Vagina (tissue), 2 donors: ENCODE measurements at regions not wholly inside any gene's neighbourhood (a gene's known extent, or its start where the extent isn't known, plus 50 kb on each side); places are given as distances from the start of the nearest gene placed in this dataset.

Experiments used
- DNase-seq, 2 donors: peaks; one replicate each; pipeline ENCODE4 v3.0.0-alpha.2; 2017; ENCODE audit errors: extremely low spot score in 2 of 2
- H3K27ac ChIP-seq: fragments of 200-600 bp; sonication (generic); one replicate; pipeline ENCODE4 v1.5.1; 2019
- H3K27me3 ChIP-seq: fragments of 200-600 bp; sonication (generic); one replicate; pipeline ENCODE4 v1.5.1; 2019
- H3K36me3 ChIP-seq, 2 donors: fragments of 200-600 bp; sonication (generic); one replicate each; pipeline ENCODE4 v1.5.1; 2017 to 2019
- H3K4me1 ChIP-seq: fragments of 200-600 bp; sonication (generic); one replicate; pipeline ENCODE4 v1.5.1; 2019
- H3K4me3 ChIP-seq, 2 donors: fragments of 200-600 bp; sonication (generic); 1 replicate in 1 of 2; 2 replicates in 1 of 2; pipeline ENCODE4 v1.5.1; 2016 to 2019
- H3K9me3 ChIP-seq: fragments of 200-600 bp; sonication (generic); one replicate; pipeline ENCODE4 v1.5.1; 2019
- POLR2A ChIP-seq, 2 donors: fragments of 450-650 bp; IDR thresholded peaks; one replicate each; pipeline ENCODE4 v1.6.1; 2017; ENCODE audit warnings: antibody characterized with exemption in 2 of 2, mild to moderate bottlenecking in 2 of 2, moderate library complexity in 2 of 2
- POLR2AphosphoS5 ChIP-seq, 2 donors: sonication (generic); formaldehyde crosslinking; IDR thresholded peaks; one replicate each; pipeline ENCODE4 v1.9.0; 2017; ENCODE audit warnings: antibody characterized with exemption in 2 of 2, mild to moderate bottlenecking in 2 of 2, low read depth in 1 of 2; ENCODE audit not compliant: insufficient read depth in 1 of 2
- intact Hi-C: fragments of 100-400 bp; cut with DNase I; formaldehyde crosslinking; loops from one replicate; pipeline ENCODE4 v1.15.1; 2023
- TF ChIP-seq, protein P1 (sequence below), 3 experiments: fragments of 450-650 bp in 2 of 3; fragments of 200-600 bp in 1 of 3; sonication (generic) in 1 of 3; IDR thresholded peaks; one replicate each; pipeline ENCODE4 v1.5.1; 2017 to 2019; ENCODE audit warnings: antibody characterized with exemption in 3 of 3, mild to moderate bottlenecking in 2 of 3, moderate library complexity in 2 of 3

DNA sequence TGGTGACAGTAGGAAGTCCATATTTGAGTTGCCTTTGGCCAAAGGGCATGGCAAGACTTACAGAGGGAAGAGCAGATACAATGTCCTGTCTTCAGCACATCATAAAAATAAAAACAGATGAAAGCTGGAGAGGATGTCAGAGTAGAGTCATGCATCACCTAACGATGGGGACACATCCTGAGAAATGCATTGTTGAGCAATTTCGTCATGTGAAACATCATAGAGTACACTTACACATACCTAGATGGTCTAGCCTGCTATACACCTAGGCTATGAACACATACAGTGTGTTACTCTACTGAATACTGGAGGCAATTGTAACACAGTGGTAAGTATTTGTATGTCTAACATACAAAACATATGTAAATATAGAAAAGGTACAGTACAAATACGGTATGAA, 75.6 kb downstream of the VEGFA start:
- no peak for TF ChIP-seq POLR2AphosphoS5 (IDR thresholded peaks at IDR 0.05; ENCODE audit: insufficient read depth in 1 of 2, low read depth in 1 of 2)
- TF ChIP-seq, protein P1, sequence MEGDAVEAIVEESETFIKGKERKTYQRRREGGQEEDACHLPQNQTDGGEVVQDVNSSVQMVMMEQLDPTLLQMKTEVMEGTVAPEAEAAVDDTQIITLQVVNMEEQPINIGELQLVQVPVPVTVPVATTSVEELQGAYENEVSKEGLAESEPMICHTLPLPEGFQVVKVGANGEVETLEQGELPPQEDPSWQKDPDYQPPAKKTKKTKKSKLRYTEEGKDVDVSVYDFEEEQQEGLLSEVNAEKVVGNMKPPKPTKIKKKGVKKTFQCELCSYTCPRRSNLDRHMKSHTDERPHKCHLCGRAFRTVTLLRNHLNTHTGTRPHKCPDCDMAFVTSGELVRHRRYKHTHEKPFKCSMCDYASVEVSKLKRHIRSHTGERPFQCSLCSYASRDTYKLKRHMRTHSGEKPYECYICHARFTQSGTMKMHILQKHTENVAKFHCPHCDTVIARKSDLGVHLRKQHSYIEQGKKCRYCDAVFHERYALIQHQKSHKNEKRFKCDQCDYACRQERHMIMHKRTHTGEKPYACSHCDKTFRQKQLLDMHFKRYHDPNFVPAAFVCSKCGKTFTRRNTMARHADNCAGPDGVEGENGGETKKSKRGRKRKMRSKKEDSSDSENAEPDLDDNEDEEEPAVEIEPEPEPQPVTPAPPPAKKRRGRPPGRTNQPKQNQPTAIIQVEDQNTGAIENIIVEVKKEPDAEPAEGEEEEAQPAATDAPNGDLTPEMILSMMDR (IDR thresholded peaks at IDR 0.05) = no peak
- no peak for TF ChIP-seq POLR2A (IDR thresholded peaks at IDR 0.05)
- intact Hi-C loops = no loop called here
- no peaks in the 10 kb centered on the region for H3K36me3 ChIP-seq

DNA sequence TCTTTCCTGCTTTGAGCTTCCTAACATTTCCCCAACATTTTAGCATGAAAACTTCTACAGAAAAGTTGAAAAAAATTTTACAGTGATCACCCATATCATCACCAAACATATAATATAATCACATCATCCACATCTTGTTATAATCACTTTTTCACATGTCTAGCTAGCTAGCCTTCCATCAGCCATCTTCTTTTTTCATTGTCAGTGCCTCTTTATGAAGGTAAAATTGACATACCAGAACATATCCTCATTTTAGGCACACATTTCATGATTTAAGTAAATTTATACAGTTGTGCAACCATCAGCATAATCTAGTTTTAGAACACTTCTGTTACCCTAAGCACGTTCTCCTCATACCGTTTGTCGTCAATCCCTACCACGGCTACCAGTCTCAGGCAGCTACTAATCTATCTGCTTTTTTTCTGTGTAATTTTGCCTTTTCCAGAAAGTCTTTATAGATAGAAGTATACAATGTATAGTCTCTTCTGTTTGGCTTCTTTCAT, 73.7 kb downstream of the VEGFA start:
- TF ChIP-seq, protein P1 (IDR thresholded peaks at IDR 0.05) = no peak
- TF ChIP-seq POLR2AphosphoS5 (IDR thresholded peaks at IDR 0.05; ENCODE audit: insufficient read depth in 1 of 2, low read depth in 1 of 2) (no peak), POLR2A (IDR thresholded peaks at IDR 0.05) (no peak)
- Histone ChIP-seq H3K4me1 (peaks cover 8% of the 10 kb centered on the region), H3K9me3 (no peaks in the 10 kb centered on the region), H3K36me3 (no peaks in the 10 kb centered on the region), H3K4me3 (no peak overlapping the region), H3K27ac (no peak overlapping the region), H3K27me3 (no peaks in the 10 kb centered on the region)
- DNase-seq = no peak
- intact Hi-C loops = no loop called here

More for the DNA sequence above, 75.6 kb downstream of the VEGFA start:
- Histone ChIP-seq H3K4me3 (no peak overlapping the region), H3K4me1 (no peaks in the 10 kb centered on the region), H3K27me3 (no peaks in the 10 kb centered on the region), H3K9me3 (no peaks in the 10 kb centered on the region), H3K27ac (no peak overlapping the region)
- DNase-seq = no peak

DNA sequence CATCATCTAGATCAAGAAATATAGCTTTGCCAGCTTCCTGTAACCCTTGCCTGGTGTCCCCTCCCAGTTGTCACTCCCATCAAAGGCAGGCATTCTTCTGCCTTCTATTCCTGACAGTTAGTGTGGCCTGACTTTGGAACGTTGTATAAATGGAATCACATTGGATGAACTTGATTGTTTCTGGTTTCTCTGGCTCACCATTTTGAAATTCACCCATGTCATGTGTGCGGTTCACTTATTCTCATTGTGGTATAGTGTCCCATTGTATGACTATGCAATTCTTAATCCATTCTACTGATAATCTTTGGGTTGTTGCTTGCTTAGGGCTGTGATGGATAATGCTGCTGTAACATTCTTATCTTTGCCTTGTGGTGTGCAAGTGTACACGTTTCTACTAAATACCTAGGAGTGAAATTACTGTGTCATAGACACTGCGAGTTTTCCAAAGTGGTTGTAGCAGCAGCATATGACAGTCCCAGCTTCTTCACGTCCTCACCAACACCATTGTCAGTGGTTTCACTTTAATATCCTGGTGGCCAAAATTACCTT, 73.2 kb downstream of the VEGFA start:
- Histone ChIP-seq H3K9me3 (no peaks in the 10 kb centered on the region), H3K27me3 (no peaks in the 10 kb centered on the region), H3K4me3 (no peak overlapping the region), H3K4me1 (peaks cover 11% of the 10 kb centered on the region), H3K27ac (no peak overlapping the region), H3K36me3 (no peaks in the 10 kb centered on the region)
- DNase-seq = no peak
- intact Hi-C loops = no loop called here
- TF ChIP-seq POLR2AphosphoS5 (IDR thresholded peaks at IDR 0.05; ENCODE audit: insufficient read depth in 1 of 2, low read depth in 1 of 2) (no peak), POLR2A (IDR thresholded peaks at IDR 0.05) (no peak)
- TF ChIP-seq, protein P1 (IDR thresholded peaks at IDR 0.05) = no peak

DNA sequence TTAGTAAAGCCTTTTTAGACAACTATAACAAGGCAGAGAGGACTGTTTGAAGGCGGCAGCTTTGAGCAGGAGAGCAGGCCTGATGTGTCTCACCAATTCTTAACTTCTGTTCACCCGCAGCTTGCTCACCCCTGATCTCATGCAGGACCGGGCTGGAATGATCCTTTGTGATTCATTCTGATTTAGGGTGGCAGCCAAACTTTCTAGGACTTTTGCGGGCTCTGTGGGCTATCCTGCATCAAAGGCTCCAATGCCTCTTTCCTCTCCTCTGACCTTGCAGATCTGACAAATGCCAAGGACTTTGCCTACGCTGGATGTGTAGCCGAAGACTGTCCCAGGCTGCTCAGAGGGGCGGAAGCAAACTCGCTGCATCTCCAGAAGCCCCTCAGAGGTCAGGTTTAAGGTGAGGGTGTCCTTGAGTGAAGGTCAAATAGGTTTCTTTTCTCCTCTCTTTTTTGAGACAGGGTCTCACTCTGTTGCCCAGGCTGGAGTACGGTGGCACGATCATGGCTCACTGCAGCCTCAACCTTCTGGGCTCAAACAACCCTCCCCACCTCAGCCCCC, 72.3 kb downstream of the VEGFA start:
- DNase-seq = no peak
- H3K9me3 ChIP-seq = no peaks in the 10 kb centered on the region
- no peaks in the 10 kb centered on the region for H3K27me3 ChIP-seq

More for the DNA sequence above, 72.3 kb downstream of the VEGFA start:
- H3K36me3 ChIP-seq = no peaks in the 10 kb centered on the region
- intact Hi-C loops = no loop called here
- TF ChIP-seq POLR2A (IDR thresholded peaks at IDR 0.05) (no peak), POLR2AphosphoS5 (IDR thresholded peaks at IDR 0.05; ENCODE audit: insufficient read depth in 1 of 2, low read depth in 1 of 2) (no peak)
- TF ChIP-seq, protein P1 (IDR thresholded peaks at IDR 0.05) = no peak
- peaks cover 17% of the 10 kb centered on the region for H3K4me1 ChIP-seq
- no peak overlapping the region for H3K4me3 ChIP-seq
- H3K27ac ChIP-seq = no peak overlapping the region
